GM21619 (cell line): ENCODE measurements at regions not wholly inside any gene's neighbourhood (a gene's known extent, or its start where the extent isn't known, plus 50 kb on each side); places are given as distances from the start of the nearest gene placed in this dataset.
A peak's percentile ranks its signal among the peaks of the same experiment; 100 is the strongest.
"Not testable (repeated sequence)": the region's sequence is repeated elsewhere in the genome, so short reads cannot be mapped to it uniquely, and the experiment has no call there.

ENCODE experiments used
- ATAC-seq: cut with Tn5 transposase; IDR thresholded peaks from one replicate; pipeline ENCODE4 v1.9.1; 2021; ENCODE audit not compliant: unreplicated experiment

GRCh38 chr6:148022279-148022678 lies 320.4 kb upstream of the SASH1 start:
- ATAC-seq: not testable (repeated sequence)

GRCh38 chr6:148027201-148027600 lies 315.4 kb upstream of the SASH1 start:
- no peak for ATAC-seq

- ATAC-seq: no peak
These were observed 306.7 kb upstream of the SASH1 start for GRCh38 chr6:148035806-148036390.

- ATAC-seq: no peak
These were observed 305.1 kb upstream of the SASH1 start for GRCh38 chr6:148037496-148037895.

- ATAC-seq: no peak
These were observed 301.1 kb upstream of the SASH1 start for GRCh38 chr6:148041546-148041945.

GRCh38 chr6:148042536-148042935 lies 300.1 kb upstream of the SASH1 start:
- no peak for ATAC-seq

- ATAC-seq: no peak
These were observed 298.3 kb upstream of the SASH1 start for GRCh38 chr6:148044261-148044751.

- ATAC-seq: no peak
These were observed 297.7 kb upstream of the SASH1 start for GRCh38 chr6:148044921-148045320.

GRCh38 chr6:148053209-148053608 lies 289.4 kb upstream of the SASH1 start:
- no peak for ATAC-seq

GRCh38 chr6:148053796-148054195 lies 288.8 kb upstream of the SASH1 start:
- ATAC-seq: no peak

- no peak for ATAC-seq
These were observed 288.4 kb upstream of the SASH1 start for GRCh38 chr6:148054219-148054618.

GRCh38 chr6:148055419-148055818 lies 287.2 kb upstream of the SASH1 start:
- no peak for ATAC-seq

GRCh38 chr6:148059869-148060268 lies 282.8 kb upstream of the SASH1 start:
- no peak for ATAC-seq

- no peak for ATAC-seq
These were observed 278.1 kb upstream of the SASH1 start for GRCh38 chr6:148064406-148065134.

- no peak for ATAC-seq
These were observed 274.1 kb upstream of the SASH1 start for GRCh38 chr6:148068437-148069061.

GRCh38 chr6:148069256-148069655 lies 273.4 kb upstream of the SASH1 start:
- ATAC-seq: no peak

- ATAC-seq: no peak
These were observed 268.3 kb upstream of the SASH1 start for GRCh38 chr6:148074291-148074690.

- ATAC-seq: peak; percentile 69
These were observed 267.9 kb upstream of the SASH1 start for GRCh38 chr6:148074738-148075137.

GRCh38 chr6:148075352-148075751 lies 267.3 kb upstream of the SASH1 start:
- no peak for ATAC-seq

- no peak for ATAC-seq
These were observed 266.6 kb upstream of the SASH1 start for GRCh38 chr6:148076051-148076450.

GRCh38 chr6:148080315-148080714 lies 262.3 kb upstream of the SASH1 start:
- no peak for ATAC-seq

- ATAC-seq: no peak
These were observed 261.6 kb upstream of the SASH1 start for GRCh38 chr6:148081076-148081475.
